ENCODE measurements at regions not wholly inside any gene's neighbourhood (a gene's known extent, or its start where the extent isn't known, plus 50 kb on each side); places are given as distances from the start of the nearest gene placed in this dataset.
"Not testable (repeated sequence)": the region's sequence is repeated elsewhere in the genome, so short reads cannot be mapped to it uniquely, and the experiment has no call there.

DNA sequence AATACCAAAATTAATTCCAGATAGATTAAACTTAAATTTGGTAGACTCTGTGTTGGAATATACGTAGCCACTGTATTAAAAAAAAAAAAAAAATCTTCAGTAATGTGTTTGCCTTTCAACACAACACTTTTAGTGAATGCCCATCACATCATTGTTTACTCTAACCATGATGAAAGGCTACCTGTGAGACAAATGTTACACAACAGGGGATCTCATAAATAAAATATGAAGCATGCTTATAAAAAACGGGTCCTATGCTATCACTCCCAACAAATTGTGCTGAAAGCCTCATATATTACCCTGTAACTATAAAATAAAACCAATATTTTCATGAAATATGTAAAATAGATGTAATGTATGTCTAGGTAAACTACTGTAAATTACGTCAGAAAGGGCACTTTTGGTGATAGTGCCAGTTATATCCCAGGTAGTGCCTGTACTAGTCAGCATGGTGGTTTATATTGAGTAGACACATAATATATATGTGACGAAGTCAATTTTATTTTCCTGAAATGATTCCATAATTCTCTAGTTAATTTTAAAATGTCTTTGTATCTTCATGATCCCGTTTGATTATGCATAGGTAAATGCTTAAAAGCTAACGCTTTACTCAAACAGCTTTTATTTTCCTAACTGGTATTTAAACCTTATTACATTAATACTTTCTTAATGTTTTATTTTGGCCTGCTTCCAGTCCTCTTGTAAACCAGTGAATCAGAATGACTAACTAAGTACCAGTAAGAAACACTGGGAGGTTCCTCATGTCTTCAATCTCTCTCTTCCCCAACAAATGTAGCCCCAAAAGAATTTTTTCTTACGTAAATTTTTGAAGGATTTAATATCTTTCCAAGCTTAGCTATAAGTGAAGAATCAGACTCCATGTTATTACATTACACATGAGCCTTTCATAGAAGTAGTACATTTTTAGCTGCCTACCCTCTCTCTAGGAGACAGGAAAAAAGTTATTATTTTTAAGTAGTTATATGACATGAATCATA is 420.3 kb downstream of the GABRG2 start:
- DNase-seq: no peak

DNA sequence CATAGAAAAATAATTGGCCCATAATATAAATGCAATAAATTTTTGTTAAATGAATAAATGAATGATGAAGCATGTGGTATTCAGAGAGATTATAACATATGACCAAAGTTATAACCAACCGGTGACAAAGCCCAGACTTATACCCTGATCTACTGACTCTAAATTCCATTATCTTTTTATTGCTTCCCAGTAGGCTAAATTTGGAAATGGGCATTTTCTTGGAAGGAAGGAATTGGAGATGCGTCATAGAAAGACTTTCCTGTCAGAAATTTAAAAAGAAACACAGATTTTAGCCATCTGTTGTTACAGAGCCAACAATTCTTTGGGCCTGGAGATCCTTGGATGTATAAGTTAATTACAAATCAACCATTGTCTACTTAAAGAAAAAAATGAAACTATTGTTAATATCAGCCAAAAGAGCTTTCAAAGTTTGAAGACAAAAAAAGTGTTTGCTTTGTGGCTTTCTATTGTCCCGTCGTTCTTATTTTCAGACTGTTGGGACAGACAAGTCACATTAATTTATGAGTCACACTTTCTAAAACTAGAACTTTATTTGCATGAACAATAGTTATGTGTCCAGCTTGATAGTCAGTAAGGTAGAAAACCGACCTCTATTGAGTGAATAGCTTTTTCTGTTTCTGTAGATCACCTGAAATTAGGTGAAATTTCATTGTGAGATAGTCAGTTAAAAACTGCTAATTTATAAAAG is 428.7 kb downstream of the GABRG2 start:
- DNase-seq: no peak

GRCh38 chr5:162497455-162497854 is 429.9 kb downstream of the GABRG2 start:
- DNase-seq: no peak

GRCh38 chr5:162502780-162503179 is 435.2 kb downstream of the GABRG2 start:
- no peak for DNase-seq

DNA sequence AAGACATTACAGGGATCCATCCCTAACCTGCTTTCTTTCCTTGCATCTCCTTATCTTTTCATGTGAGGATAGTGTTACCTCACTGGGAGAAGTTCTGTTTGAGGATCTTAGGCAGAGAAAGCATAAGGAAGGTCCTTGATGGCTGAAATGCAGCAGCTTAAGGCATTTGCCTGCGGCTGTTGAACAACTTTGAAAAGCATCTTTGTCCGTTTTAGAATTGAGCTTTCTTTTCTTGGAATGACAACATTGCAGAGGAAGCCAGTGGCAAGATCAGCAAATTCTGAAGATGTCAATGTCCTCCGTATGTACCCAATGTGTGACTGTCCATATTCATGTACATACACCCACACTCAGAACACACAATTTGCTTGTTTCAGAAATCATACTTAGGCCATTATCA is 436.2 kb downstream of the GABRG2 start:
- no peak for DNase-seq

DNA sequence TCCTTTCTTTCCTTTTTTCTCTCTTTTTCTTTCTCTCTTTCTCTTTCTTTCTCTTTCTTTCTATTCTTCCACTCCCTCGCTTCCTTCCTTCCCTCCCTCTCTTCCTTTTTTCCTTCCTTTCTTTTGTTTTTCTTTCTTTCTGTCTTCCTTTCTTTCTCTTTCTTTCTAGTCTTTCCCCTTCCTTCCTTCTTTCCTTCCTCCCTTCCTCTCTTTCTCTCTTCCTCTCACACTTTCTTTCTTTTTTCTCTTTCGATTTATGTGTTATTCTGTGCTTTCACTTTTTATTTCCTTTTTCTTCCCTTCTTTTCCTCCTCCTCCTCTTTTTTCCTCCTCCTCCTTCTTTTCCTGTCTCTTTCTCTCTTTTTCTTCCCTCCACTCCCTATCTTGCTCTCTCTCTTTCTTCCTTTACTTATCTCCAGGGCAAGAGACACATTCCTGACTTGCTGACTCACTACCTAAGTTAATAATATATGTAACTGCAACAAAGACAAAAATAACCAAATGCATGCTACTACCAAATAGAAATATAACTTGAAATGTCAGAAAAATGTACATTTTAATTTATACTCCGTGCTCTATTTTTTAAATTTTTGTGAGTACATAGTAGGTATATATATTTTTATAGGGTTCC is 445.5 kb downstream of the GABRG2 start:
- DNase-seq: no peak

DNA sequence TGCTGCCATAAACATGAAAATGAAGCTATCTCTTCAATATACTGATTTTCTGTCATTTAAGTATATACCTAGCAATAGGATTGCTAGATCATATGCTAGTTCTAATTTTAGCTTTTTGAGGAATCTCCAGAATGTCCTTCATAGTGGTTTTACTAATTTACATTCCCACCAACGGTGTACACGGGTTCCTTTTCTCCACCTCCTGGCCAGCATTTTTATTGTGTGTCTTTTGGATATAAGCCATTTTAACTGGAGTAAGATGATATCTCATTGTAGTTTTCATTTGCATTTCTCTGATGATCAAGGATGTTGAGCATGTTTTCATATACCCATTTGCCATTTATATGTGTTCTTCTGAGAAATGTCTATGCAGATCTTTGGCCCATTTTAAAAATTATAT is 446.5 kb downstream of the GABRG2 start:
- DNase-seq: no peak

- DNase-seq: no peak
These were observed 453.3 kb downstream of the GABRG2 start for GRCh38 chr5:162520878-162521277.

DNA sequence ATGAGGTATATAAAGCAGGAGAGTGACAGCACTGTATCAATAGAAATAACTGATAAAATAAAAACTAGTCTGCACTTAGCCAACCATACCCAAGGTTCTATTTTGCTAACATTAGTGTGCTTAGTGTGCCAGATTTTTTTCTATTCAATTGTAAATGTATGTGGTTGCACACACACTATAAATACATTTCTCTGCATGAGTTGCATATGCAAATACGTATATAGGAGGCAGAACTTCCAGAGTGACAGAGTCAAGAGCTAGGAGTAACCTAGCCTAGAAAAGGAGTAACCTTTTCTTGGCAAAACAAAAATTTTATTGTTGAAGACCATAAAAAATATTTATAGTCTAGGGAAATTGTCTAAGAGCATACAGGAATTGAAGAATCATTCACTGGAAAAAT is 461.6 kb downstream of the GABRG2 start:
- DNase-seq: no peak

DNA sequence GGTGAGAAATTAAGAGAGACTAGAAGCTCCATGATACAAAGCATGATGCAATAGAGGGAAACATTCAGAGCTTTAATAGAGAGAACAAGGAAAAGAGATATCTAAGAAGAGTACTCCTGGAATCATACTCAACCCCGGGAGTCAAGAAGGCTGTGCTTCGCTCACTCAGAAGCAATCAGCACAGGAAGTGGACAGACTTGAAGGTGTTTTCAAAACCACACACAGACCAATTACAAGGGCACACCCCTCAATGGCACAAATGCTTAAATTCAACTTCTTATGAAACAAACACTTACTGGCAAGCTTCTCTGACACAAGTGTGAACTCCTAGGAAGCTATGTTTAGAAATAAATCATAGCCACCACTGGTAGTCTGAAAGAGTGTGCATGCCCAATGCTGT is 462.3 kb downstream of the GABRG2 start:
- no peak for DNase-seq

DNA sequence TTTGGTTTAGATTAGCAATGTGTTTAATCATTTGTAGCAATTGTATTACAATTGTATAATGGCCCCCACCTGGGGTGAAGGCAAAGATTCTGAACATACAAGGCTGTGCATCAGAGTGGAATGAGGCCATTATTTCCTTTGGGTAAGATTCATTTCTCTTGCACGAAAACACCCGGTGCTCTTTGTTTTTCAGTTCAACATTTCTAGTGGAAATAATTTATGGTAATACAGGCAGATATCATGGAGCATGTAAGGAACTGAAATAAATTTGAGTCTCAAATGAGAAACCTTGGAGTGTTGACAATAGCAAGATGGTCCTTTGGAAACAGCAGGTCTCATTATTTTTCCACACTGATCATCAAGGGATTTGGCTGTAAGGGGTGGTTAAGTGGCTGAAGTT is 475.9 kb downstream of the GABRG2 start:
- no peak for DNase-seq

DNA sequence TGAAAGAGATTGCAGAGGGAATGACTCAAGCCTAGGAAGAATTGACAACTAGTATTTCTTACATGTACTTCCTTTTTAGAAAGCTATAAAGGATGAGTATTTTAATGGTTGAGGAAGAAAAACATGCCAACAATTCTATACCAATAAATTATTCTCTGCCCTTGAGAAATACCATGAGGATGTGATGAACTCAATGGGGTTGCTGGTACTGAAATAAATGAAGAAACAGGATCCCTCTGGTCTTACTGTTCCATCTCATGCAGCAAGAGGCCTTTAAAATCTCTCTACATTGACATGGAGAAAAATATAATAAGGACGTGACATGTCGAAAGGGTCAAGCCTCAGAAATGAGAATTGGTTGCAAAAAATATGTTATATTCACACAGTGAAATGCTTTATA is 477.3 kb downstream of the GABRG2 start:
- no peak for DNase-seq

GRCh38 chr5:162550236-162550635 is 482.7 kb downstream of the GABRG2 start:
- DNase-seq: no peak

- DNase-seq: no peak
These were observed 490.5 kb downstream of the GABRG2 start for GRCh38 chr5:162558120-162558519.

- no peak for DNase-seq
These were observed 500.1 kb downstream of the GABRG2 start for GRCh38 chr5:162567644-162568043.

DNA sequence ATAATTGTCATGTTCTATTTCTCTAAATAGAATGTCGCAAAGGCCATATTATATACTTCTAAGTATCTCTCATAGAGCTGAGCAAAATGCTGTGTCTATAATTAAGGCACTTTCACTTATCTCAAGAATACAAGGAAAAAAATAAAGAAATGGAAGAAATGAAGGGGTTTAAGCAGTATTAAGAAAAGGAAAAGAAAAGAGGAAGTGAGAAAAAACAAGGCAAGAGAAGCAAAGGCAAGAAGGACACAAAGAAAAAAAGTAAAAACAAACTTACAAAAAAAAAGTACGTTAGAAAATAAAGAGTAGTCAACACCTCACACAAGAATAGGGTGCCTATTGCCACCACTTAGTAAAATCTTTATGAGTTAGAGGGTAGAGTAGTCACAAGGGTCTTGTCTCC is 506.2 kb downstream of the GABRG2 start:
- DNase-seq: no peak

- DNase-seq: no peak
These were observed 524.2 kb downstream of the GABRG2 start for GRCh38 chr5:162591724-162592123.

GRCh38 chr5:162593881-162594280 is 526.3 kb downstream of the GABRG2 start:
- no peak for DNase-seq

- DNase-seq: no peak
These were observed 536.0 kb downstream of the GABRG2 start for GRCh38 chr5:162603443-162604070.

DNA sequence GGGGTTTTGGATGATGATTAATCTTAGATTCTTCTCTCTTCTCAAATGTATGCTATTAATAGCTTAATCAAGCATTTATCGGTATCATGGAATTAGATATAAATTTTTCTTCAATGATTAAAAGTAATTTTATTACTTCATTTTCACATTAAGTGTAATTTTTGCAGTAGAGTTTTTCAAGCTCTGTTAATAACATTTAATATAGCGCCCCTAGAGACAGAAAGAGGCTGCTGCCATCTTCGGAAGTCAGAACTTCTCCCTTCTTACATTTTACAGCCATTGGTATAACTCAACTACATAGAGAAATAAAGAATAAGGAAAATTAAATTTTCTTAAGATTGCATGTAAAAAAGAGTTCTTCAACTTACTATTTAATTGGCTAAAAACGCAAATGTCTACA is 540.3 kb downstream of the GABRG2 start:
- DNase-seq: no peak

- DNase-seq: not testable (repeated sequence)
These were observed 554.2 kb downstream of the GABRG2 start for GRCh38 chr5:162621726-162622263.

DNA sequence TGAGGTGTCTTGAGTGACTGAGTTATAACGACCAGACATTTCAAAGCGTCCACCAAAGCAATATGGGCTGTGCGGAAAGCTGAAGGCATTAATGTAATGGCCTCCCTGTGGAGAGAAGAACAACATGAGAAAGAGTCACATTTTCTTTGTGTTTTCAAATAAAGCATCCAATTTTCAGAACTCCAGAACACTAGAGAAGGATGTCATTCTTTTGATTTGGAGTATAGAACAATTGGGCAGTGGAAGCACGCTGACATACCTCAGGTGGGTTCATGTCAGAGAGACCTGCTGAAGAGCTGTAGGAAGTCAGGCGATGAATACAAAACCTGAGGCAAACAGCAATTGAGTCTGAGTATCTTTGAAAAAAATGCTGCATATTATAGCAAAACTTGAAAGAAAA is 556.5 kb downstream of the GABRG2 start:
- DNase-seq: no peak

- DNase-seq: no peak
These were observed 569.9 kb downstream of the GABRG2 start for GRCh38 chr5:162637481-162637880.

Measured in activated naive CD4-positive, alpha-beta T cell (primary cell).